Smooth muscle cell (in vitro differentiated cells): ENCODE measurements at regions not wholly inside any gene's neighbourhood (a gene's known extent, or its start where the extent isn't known, plus 50 kb on each side); places are given as distances from the start of the nearest gene placed in this dataset.

Source experiments
- DNase-seq: peaks from one replicate; lab custom pipeline; 2025; ENCODE audit not compliant: unreplicated experiment; lab: John Stamatoyannopoulos, UW
- H2AFZ ChIP-seq: fragments of 200-600 bp; sonication (generic); 2 replicates; pipeline ENCODE4 v1.6.0; 2016; ENCODE audit warnings: antibody characterized with exemption, low read depth, mild to moderate bottlenecking
- H3F3A ChIP-seq: fragments of 200-600 bp; sonication (generic); 2 replicates; pipeline ENCODE4 v1.6.0; 2017; ENCODE audit warnings: antibody characterized with exemption, low read depth
- H3K27ac ChIP-seq: fragments of 200-600 bp; sonication (generic); 2 replicates; pipeline ENCODE4 v1.5.1; 2016; ENCODE audit warnings: low read depth, mild to moderate bottlenecking
- H3K27me3 ChIP-seq: fragments of 200-600 bp; sonication (generic); 2 replicates; pipeline ENCODE4 v1.6.1; 2016; ENCODE audit warnings: low read depth, mild to moderate bottlenecking
- H3K36me3 ChIP-seq: fragments of 200-600 bp; sonication (generic); 2 replicates; pipeline ENCODE4 v1.5.1; 2016; ENCODE audit warnings: low read depth
- H3K4me1 ChIP-seq: fragments of 200-600 bp; sonication (generic); 2 replicates; pipeline ENCODE4 v1.5.1; 2016; ENCODE audit warnings: low read depth
- H3K4me2 ChIP-seq: fragments of 200-600 bp; sonication (generic); 2 replicates; pipeline ENCODE4 v1.6.0; 2016; ENCODE audit warnings: mild to moderate bottlenecking
- H3K4me3 ChIP-seq: fragments of 200-600 bp; sonication (generic); 2 replicates; pipeline ENCODE4 v1.5.1; 2016; ENCODE audit warnings: mild to moderate bottlenecking
- H3K79me2 ChIP-seq: fragments of 200-600 bp; sonication (generic); 2 replicates; pipeline ENCODE4 v1.6.0; 2016; ENCODE audit warnings: low read depth, mild to moderate bottlenecking
- H3K9ac ChIP-seq: fragments of 200-600 bp; sonication (generic); 2 replicates; pipeline ENCODE4 v1.6.0; 2016; ENCODE audit warnings: low read depth
- H3K9me3 ChIP-seq: fragments of 200-600 bp; sonication (generic); replicated peaks from 2 replicates; pipeline ENCODE4 v1.5.1; 2016; ENCODE audit warnings: low read depth
- H4K20me1 ChIP-seq: fragments of 200-600 bp; sonication (generic); 2 replicates; pipeline ENCODE4 v1.6.0; 2016; ENCODE audit warnings: low read depth
- WGBS: methylation state at CpG from one replicate; pipeline ENCODE4 v1.1.7; 2016; ENCODE audit warnings: low lambda C conversion rate; 5-methylcytosine and 5-hydroxymethylcytosine counted together
- TF ChIP-seq, protein P1 (sequence below): fragments of 200-600 bp; sonication (generic); IDR thresholded peaks from 2 replicates; pipeline ENCODE4 v1.5.1; 2017; ENCODE audit warnings: borderline replicate concordance, mild to moderate bottlenecking, antibody characterized with exemption; ENCODE audit not compliant: insufficient read depth, poor library complexity, severe bottlenecking

- TF ChIP-seq, protein P1, sequence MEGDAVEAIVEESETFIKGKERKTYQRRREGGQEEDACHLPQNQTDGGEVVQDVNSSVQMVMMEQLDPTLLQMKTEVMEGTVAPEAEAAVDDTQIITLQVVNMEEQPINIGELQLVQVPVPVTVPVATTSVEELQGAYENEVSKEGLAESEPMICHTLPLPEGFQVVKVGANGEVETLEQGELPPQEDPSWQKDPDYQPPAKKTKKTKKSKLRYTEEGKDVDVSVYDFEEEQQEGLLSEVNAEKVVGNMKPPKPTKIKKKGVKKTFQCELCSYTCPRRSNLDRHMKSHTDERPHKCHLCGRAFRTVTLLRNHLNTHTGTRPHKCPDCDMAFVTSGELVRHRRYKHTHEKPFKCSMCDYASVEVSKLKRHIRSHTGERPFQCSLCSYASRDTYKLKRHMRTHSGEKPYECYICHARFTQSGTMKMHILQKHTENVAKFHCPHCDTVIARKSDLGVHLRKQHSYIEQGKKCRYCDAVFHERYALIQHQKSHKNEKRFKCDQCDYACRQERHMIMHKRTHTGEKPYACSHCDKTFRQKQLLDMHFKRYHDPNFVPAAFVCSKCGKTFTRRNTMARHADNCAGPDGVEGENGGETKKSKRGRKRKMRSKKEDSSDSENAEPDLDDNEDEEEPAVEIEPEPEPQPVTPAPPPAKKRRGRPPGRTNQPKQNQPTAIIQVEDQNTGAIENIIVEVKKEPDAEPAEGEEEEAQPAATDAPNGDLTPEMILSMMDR, result no peak
- no peak overlapping the region for H2AFZ ChIP-seq
- no peaks in the 10 kb centered on the region for H3K4me1 ChIP-seq
- no peak overlapping the region for H3K9ac ChIP-seq
- H3K4me3 ChIP-seq, result no peak overlapping the region
- no peak for DNase-seq
- H3K4me2 ChIP-seq, result no peak overlapping the region
- no peak overlapping the region for H3K27ac ChIP-seq
- no peaks in the 10 kb centered on the region for H3K27me3 ChIP-seq
- no peaks in the 10 kb centered on the region for H3F3A ChIP-seq
- H3K9me3 ChIP-seq, result no peaks in the 10 kb centered on the region
- no peaks in the 10 kb centered on the region for H3K79me2 ChIP-seq
- H4K20me1 ChIP-seq, result no peaks in the 10 kb centered on the region
- WGBS, result 88% methylated on average over 9 of the region's 9 CpGs
- H3K36me3 ChIP-seq, result no peaks in the 10 kb centered on the region
Measured at GRCh38 chr19:5265260-5265659, 75.4 kb downstream of the PTPRS start.

- no peaks in the 10 kb centered on the region for H4K20me1 ChIP-seq
- no peak overlapping the region for H3K27ac ChIP-seq
- no peak overlapping the region for H2AFZ ChIP-seq
- TF ChIP-seq, protein P1, result no peak
- H3F3A ChIP-seq, result no peaks in the 10 kb centered on the region
- H3K27me3 ChIP-seq, result no peaks in the 10 kb centered on the region
- no peaks in the 10 kb centered on the region for H3K36me3 ChIP-seq
- no peaks in the 10 kb centered on the region for H3K79me2 ChIP-seq
- H3K4me2 ChIP-seq, result no peak overlapping the region
- H3K4me1 ChIP-seq, result no peaks in the 10 kb centered on the region
- H3K9me3 ChIP-seq, result no peaks in the 10 kb centered on the region
- no peak overlapping the region for H3K4me3 ChIP-seq
- WGBS, result 97% methylated on average over 7 of the region's 7 CpGs
- DNase-seq, result no peak
- no peak overlapping the region for H3K9ac ChIP-seq
Measured at GRCh38 chr19:5264453-5264852, 76.2 kb downstream of the PTPRS start.

- Histone ChIP-seq H3K9me3 (no peaks in the 10 kb centered on the region), H3K9ac (no peak overlapping the region), H3K27me3 (no peaks in the 10 kb centered on the region), H2AFZ (no peak overlapping the region), H3K27ac (no peak overlapping the region), H3F3A (no peaks in the 10 kb centered on the region), H3K36me3 (no peaks in the 10 kb centered on the region), H3K4me2 (no peak overlapping the region), H3K4me1 (no peaks in the 10 kb centered on the region), H4K20me1 (no peaks in the 10 kb centered on the region), H3K4me3 (no peak overlapping the region), H3K79me2 (no peaks in the 10 kb centered on the region)
- no peak for DNase-seq
- TF ChIP-seq, protein P1, result no peak
- 95% methylated on average over 23 of the region's 23 CpGs for WGBS
Measured at GRCh38 chr19:5263615-5264014, 77.0 kb downstream of the PTPRS start.

DNA sequence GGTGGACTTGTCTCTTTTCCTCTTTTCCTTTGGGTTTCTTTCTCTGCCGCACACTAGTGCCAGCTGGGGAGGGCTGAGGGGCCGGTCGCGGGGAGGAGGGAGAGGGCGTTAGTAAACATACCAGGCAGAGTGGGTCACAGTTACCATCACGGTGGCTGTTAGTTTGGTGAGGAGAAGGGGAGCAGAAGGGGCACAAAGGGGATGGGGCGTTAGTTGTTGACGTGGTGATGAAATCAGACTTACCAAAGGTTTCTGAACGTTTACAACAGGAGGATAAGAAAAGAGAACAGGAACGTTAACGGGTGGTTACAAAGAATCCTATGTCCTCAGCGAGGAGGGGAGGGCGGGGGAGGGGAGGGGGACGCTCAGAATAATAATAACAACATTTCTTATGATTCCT, 77.9 kb downstream of the PTPRS start:
- Histone ChIP-seq H3K9ac (no peak overlapping the region), H4K20me1 (no peaks in the 10 kb centered on the region), H3K9me3 (no peaks in the 10 kb centered on the region), H3K79me2 (no peaks in the 10 kb centered on the region), H3K27ac (no peak overlapping the region), H3K4me2 (no peak overlapping the region), H3F3A (no peaks in the 10 kb centered on the region), H3K4me3 (no peak overlapping the region), H3K36me3 (no peaks in the 10 kb centered on the region), H3K4me1 (no peaks in the 10 kb centered on the region), H3K27me3 (no peaks in the 10 kb centered on the region), H2AFZ (no peak overlapping the region)
- TF ChIP-seq, protein P1, result no peak
- DNase-seq, result no peak
- 98% methylated on average over 11 of the region's 14 CpGs for WGBS
